ENCODE measurements at regions not wholly inside any gene's neighbourhood (a gene's known extent, or its start where the extent isn't known, plus 50 kb on each side); places are given as distances from the start of the nearest gene placed in this dataset.
"Not testable (repeated sequence)": the region's sequence is repeated elsewhere in the genome, so short reads cannot be mapped to it uniquely, and the experiment has no call there.

DNA sequence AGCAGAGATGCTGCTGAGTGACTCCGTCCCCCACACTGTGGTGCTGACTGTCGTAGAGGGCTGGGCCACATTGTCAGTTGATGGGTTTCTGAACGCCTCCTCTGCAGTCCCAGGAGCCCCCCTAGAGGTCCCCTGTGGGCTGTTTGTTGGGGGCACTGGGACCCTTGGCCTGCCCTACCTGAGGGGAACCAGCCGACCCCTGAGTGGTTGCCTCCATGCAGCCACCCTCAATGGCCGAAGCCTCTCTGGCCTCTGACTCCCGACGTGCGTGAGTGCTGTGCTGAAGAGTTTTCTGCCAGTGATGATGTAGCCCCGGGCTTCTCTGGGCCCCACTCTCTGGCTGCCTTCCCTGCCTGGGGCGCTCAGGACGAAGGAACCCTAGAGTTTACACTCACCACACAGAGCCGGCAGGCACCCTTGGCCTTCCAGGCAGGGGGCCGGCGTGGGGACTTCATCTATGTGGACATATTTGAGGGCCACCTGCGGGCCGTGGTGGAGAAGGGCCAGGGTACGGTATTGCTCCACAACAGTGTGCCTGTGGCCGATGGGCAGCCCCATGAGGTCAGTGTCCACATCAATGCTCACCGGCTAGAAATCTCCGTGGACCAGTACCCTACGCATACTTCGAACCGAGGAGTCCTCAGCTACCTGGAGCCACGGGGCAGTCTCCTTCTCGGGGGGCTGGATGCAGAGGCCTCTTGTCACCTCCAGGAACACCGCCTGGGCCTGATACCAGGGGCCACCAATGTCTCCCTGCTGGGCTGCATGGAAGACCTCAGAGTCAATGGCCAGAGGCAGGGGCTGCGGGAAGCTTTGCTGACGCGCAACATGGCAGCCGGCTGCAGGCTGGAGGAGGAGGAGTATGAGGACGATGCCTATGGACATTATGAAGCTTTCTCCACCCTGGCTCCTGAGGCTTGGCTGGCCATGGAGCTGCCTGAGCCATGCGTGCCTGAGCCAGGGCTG lies 181.1 kb downstream of the TBC1D2B start:
- POLR2A ChIA-PET; BruUV-seq (replicated peaks); H3K4me1 ChIP-seq (ENCODE audit: control insufficient read depth, insufficient read depth, low read length); intact Hi-C loops (cut with micrococcal nuclease; ENCODE audit: unreplicated experiment); ATAC-seq; CTCF ChIA-PET; H3K4me3 ChIP-seq (ENCODE audit: low read depth in 2 of 2, low read length in 2 of 2); in situ Hi-C loops (cut with HindIII; ENCODE audit: low pct_unique_long_range_greater_than_20kb, low sequenced_read_pairs); H3K27me3 ChIP-seq (ENCODE audit: control insufficient read depth, insufficient read depth, low read length); H3K36me3 ChIP-seq (ENCODE audit: control insufficient read depth, insufficient read depth, low read length); DNase-seq (ENCODE audit: low read depth, low spot score); H3K9me3 ChIP-seq (ENCODE audit: control insufficient read depth, insufficient read depth, low read depth, low read length); H3K27ac ChIP-seq (ENCODE audit: low read length): not testable (repeated sequence)

DNA sequence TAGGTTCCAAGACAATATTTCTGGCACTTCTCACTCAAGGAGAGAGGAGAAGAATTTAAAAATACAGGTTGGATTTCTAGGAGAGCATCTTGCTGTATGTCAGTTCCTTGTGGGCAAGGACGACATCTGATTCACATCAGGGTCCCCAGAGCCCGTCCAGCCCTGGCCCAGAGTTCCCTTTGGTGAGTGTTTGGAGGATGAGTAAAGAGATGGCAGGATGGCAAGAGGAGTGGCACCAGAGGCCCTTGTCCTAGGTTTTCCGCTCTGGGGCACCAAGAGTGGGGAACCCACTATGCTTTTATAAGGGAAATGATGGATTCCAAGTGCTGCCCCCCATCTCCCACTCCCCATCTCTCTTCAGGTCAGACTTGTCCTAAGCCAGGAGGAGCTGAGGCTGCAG lies 181.8 kb downstream of the TBC1D2B start:
- no peak overlapping the region for H3K27ac ChIP-seq (ENCODE audit: low read length)
- no peak overlapping the region for H3K4me3 ChIP-seq (ENCODE audit: low read depth in 2 of 2, low read length in 2 of 2)
- H3K4me1 ChIP-seq (ENCODE audit: control insufficient read depth, insufficient read depth, low read length), result no peaks in the 10 kb centered on the region
- ChIA-PET CTCF (no interaction called here), POLR2A (no interaction called here)
- no peaks in the 10 kb centered on the region for H3K27me3 ChIP-seq (ENCODE audit: control insufficient read depth, insufficient read depth, low read length)
- BruUV-seq (replicated peaks), result no TSS peak
- H3K9me3 ChIP-seq (ENCODE audit: control insufficient read depth, insufficient read depth, low read depth, low read length), result no peaks in the 10 kb centered on the region
- in situ Hi-C loops (cut with HindIII; ENCODE audit: low pct_unique_long_range_greater_than_20kb, low sequenced_read_pairs), result no loop called here
- no peak for ATAC-seq
- intact Hi-C loops (cut with micrococcal nuclease; ENCODE audit: unreplicated experiment), result no loop called here
- no peaks in the 10 kb centered on the region for H3K36me3 ChIP-seq (ENCODE audit: control insufficient read depth, insufficient read depth, low read length)
- TF ChIP-seq, protein P1, sequence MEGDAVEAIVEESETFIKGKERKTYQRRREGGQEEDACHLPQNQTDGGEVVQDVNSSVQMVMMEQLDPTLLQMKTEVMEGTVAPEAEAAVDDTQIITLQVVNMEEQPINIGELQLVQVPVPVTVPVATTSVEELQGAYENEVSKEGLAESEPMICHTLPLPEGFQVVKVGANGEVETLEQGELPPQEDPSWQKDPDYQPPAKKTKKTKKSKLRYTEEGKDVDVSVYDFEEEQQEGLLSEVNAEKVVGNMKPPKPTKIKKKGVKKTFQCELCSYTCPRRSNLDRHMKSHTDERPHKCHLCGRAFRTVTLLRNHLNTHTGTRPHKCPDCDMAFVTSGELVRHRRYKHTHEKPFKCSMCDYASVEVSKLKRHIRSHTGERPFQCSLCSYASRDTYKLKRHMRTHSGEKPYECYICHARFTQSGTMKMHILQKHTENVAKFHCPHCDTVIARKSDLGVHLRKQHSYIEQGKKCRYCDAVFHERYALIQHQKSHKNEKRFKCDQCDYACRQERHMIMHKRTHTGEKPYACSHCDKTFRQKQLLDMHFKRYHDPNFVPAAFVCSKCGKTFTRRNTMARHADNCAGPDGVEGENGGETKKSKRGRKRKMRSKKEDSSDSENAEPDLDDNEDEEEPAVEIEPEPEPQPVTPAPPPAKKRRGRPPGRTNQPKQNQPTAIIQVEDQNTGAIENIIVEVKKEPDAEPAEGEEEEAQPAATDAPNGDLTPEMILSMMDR (IDR thresholded peaks at IDR 0.05), result no peak
- DNase-seq (ENCODE audit: low read depth, low spot score), result no peak

DNA sequence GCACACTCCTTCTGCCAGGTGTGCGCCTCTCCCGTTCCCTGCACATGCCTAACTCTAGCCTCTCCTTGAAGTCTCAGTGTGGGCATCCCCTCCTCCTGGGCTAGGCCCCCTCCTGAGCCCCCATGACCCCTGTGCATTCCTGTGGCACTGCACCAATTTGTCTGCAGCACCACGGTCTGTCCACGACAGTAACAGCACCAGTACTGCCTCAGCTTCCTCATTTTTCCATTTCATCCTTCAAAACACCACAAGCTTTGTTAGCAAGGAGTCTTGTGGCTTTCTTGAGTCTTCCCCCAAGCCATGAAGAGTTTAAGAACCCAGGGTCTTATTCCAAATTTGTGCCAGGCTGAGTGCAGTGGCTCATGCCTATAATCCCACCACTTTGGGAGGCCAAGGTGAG lies 182.4 kb downstream of the TBC1D2B start:
- H3K27ac ChIP-seq (ENCODE audit: low read length); POLR2A ChIA-PET; H3K9me3 ChIP-seq (ENCODE audit: control insufficient read depth, insufficient read depth, low read depth, low read length); H3K4me1 ChIP-seq (ENCODE audit: control insufficient read depth, insufficient read depth, low read length); BruUV-seq (replicated peaks); H3K4me3 ChIP-seq (ENCODE audit: low read depth in 2 of 2, low read length in 2 of 2); intact Hi-C loops (cut with micrococcal nuclease; ENCODE audit: unreplicated experiment); ATAC-seq; CTCF ChIA-PET; H3K36me3 ChIP-seq (ENCODE audit: control insufficient read depth, insufficient read depth, low read length); in situ Hi-C loops (cut with HindIII; ENCODE audit: low pct_unique_long_range_greater_than_20kb, low sequenced_read_pairs); H3K27me3 ChIP-seq (ENCODE audit: control insufficient read depth, insufficient read depth, low read length); DNase-seq (ENCODE audit: low read depth, low spot score): not testable (repeated sequence)

DNA sequence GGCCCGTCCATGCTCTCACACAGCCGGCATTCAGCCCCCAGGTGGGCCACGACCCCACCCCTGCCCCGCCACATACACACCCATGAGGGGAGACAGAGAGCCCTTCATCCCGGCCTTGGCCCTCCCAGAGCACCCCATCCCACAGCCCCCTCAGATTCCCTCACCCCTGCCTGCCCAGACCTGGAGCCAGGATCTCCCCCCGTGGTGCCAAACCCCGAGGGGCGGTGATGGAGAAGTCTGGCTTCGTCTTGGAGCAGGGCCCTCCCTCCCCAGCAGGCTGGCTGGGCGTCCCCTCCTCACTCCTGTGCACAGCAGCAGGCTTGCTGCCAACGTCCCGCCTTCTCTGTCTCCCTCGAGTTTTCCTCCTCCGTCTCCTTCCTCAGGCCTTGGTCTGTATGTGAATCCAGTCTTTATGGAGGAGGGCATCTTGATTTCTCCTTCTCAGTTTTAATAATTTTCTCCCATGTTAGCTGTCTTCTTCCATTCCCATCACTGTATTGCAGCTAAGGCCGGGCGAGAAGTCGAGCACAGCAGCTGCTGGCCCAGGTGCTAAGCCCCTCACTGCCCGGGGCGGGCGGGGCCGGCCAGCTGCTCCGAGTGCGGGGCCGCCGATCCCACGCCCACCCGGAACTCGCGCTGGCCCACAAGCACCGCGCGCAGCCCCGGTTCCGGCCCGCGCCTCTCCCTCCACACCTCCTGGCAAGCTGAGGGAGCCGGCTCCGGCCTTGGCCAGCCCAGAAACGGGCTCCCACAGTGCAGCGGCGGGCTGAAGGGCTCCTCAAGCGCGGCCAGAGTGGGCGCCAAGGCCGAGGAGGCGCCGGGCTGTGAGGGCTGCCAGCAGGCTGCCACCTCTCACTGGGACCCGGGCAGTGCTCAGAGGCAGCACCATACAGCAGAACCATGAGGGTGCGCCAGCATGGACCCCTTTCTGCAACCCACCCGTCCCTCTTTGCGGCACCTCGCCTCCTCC lies 183.6 kb downstream of the TBC1D2B start:
- H3K27ac ChIP-seq (ENCODE audit: low read length); DNase-seq (ENCODE audit: low read depth, low spot score); H3K9me3 ChIP-seq (ENCODE audit: control insufficient read depth, insufficient read depth, low read depth, low read length); H3K27me3 ChIP-seq (ENCODE audit: control insufficient read depth, insufficient read depth, low read length); BruUV-seq (replicated peaks); in situ Hi-C loops (cut with HindIII; ENCODE audit: low pct_unique_long_range_greater_than_20kb, low sequenced_read_pairs); CTCF ChIA-PET; intact Hi-C loops (cut with micrococcal nuclease; ENCODE audit: unreplicated experiment); H3K4me1 ChIP-seq (ENCODE audit: control insufficient read depth, insufficient read depth, low read length); ATAC-seq; H3K4me3 ChIP-seq (ENCODE audit: low read depth in 2 of 2, low read length in 2 of 2); H3K36me3 ChIP-seq (ENCODE audit: control insufficient read depth, insufficient read depth, low read length); POLR2A ChIA-PET: not testable (repeated sequence)

DNA sequence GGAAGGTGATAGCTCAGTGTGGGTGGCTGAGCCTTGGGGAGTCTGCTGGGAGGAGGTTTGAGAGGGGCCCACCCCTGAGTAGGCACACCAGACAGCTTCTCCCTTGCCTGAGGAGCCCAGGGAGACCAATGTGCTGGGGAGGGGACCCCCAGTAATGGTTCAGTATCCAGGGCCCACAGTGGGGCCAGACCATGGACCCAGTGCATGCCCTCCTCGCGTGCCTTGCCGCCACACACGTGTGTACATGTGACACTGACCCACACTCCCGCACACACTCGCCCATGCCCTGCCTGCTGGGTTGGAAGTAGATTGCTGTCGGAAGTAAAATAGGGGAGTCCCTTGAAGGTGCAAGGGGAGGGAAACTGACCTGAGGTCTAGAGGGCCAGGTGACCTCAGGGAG lies 184.3 kb downstream of the TBC1D2B start:
- H3K4me3 ChIP-seq (ENCODE audit: low read depth in 2 of 2, low read length in 2 of 2); POLR2A ChIA-PET; ATAC-seq; in situ Hi-C loops (cut with HindIII; ENCODE audit: low pct_unique_long_range_greater_than_20kb, low sequenced_read_pairs); H3K36me3 ChIP-seq (ENCODE audit: control insufficient read depth, insufficient read depth, low read length); CTCF ChIA-PET; H3K27me3 ChIP-seq (ENCODE audit: control insufficient read depth, insufficient read depth, low read length); intact Hi-C loops (cut with micrococcal nuclease; ENCODE audit: unreplicated experiment); BruUV-seq (replicated peaks); DNase-seq (ENCODE audit: low read depth, low spot score); H3K27ac ChIP-seq (ENCODE audit: low read length); H3K4me1 ChIP-seq (ENCODE audit: control insufficient read depth, insufficient read depth, low read length); H3K9me3 ChIP-seq (ENCODE audit: control insufficient read depth, insufficient read depth, low read depth, low read length): not testable (repeated sequence)

Data from Panc1 (cell line).